Eye (tissue), 1 donor: ENCODE measurements at regions not wholly inside any gene's neighbourhood (a gene's known extent, or its start where the extent isn't known, plus 50 kb on each side); places are given as distances from the start of the nearest gene placed in this dataset.

Experiments used
- DNase-seq: peaks from one replicate; pipeline ENCODE4 v3.0.0-alpha.2; 2015

DNA sequence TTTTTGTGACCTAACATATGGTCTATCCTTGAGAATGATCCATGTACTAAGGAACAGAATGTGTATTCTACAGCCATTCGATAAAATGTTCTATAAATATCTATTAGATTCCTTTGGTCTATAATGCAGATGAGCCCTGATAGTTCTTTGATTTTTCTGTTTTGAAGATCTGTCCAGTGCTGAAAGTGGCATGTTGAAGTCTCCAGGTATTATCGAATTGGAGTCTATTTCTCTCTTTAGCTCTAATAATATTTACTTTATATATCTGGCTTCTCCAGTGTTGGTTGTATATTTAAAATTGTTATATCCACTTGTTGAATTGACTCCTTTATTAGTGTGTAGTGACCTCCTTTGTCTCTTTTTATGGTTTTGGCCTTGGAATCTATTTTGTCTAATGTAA lies 377.9 kb downstream of the ARL6IP6 start:
- DNase-seq: no peak

DNA sequence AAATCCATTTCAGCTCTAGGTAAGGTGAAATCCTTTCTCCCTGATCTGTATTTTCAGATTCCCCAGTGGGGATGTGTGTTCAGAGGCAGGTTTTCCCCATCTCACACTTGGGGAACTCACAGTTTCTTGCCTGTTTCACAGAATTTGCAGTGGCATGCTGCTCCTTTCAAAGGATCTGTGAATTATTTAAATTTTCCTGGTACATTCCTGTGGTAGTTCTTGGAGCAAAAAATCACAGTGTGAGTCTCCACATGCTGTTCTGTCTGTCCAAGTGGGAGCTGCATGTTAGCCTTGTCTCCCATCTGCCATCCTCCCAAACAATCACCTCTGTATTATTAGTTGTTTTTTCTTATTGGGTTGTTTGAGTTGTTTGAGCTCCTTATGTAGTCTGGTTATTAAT lies 372.9 kb downstream of the ARL6IP6 start:
- no peak for DNase-seq

DNA sequence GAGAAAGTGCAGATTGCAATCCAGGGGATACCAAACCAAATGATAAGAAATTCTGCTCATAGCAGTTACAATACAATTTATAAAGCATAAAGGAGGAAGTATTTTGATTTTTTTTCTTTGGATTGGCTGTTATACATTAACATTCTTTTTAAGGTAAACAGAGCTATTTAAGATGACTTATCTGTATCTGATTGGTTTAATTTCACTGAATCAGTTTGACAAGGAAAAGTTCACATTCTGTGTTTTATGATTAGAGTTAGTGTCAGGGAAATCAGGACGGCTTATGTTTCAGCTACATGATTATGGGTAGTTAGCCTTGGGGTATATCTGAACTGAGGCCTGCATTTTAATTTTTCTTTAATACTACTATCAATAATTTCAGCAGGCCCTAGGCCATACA lies 360.9 kb downstream of the ARL6IP6 start:
- no peak for DNase-seq

- no peak for DNase-seq
Measured at GRCh38 chr2:153077311-153077710, 358.9 kb downstream of the ARL6IP6 start.

- DNase-seq: peak; percentile 30
Measured at GRCh38 chr2:153074207-153074606, 355.8 kb downstream of the ARL6IP6 start.

GRCh38 chr2:153072813-153073212 lies 354.4 kb downstream of the ARL6IP6 start:
- DNase-seq: peak; percentile 96

GRCh38 chr2:153072077-153072476 lies 353.7 kb downstream of the ARL6IP6 start:
- DNase-seq: no peak

DNA sequence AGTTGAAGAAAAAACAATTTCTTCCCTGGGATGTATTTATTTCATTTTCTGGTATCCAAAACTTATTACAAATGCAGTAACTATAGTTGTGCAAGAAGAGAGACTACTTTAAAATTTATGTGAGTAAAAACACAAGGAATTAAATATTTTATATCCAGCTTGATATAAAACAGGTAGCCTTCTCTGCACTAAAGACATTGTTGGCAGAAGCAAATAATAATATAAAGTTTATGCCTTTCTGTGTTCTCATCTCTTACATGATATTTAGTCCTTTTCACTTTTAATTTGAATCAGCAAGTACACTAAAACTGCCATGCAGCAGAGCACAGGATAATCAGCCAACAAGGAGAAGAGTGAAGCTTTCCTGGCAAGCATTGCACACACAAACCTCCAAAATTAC lies 352.7 kb downstream of the ARL6IP6 start:
- peak; percentile 16 for DNase-seq

DNA sequence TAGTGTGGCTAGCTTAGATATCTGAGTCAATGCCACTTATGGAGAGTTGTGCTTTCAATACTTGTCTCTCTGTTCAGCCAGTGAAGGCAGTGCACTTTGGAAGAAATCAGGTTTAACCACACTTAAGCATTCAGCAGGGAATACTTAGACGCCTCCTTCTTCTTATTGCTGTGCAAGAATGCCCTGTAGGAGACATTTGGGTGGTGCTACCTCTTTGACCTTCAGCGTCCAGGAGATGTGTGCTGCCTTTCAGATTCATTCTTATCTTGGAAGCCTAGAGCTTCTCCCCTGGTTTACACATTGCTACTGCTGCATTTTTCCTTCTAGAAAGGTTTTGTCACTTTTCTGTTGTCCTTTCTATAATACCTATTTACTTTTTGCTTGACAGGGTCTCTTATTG lies 350.5 kb downstream of the ARL6IP6 start:
- no peak for DNase-seq

DNA sequence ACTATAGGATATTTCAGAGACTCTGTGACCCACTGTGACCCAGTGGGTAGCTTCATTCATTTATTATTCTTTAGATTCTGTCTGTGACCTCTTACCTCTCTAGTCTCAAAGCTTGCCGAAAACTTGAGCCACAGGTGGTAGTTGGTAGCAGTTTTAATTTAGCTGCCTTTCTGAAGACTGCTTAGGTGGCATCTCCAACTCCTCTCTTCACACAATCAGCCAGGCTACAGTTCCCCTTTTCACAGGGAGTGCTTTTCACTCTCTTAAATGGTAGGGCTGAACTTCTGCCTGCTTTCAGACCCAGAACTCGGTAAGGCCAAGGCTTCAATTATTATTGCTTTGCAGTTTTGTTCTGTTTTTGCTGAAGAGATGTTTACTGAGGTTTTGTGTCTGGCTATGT lies 349.6 kb downstream of the ARL6IP6 start:
- DNase-seq: no peak

DNA sequence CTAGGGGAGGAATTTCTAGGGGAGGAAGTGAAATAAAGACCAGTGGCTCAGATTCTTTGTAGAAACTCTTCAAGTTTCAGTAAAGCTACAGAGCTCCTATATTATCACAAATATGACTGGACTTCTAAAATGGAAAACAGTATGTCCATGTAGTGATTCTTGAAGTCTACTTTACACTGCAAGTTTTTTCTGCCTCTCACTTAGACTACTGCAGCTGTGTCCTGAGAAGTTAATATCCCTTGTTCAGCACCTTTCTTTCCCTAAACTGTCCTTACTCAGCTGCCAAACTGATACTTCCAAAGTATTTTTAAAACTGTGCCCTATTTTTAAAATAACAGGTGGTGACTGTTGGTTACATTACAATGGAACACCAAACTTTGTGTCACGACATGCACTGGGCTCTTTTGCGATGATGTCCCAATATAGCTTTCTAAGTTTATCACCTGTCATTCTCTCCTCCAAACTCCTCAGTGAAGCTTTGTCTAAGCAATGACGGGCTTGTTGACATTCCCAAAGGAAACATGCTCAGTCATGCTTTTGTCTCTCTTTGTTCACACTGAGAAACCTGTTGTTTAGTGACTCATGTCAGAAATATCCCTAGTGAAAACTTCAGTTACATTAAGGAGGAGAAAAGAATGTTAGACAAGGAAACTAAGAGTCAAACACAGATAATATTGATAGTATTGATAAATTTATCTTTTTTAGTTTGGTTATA lies 341.1 kb downstream of the ARL6IP6 start:
- DNase-seq: peak; percentile 72

- no peak for DNase-seq
Measured at GRCh38 chr2:153057743-153058142, 339.3 kb downstream of the ARL6IP6 start.

DNA sequence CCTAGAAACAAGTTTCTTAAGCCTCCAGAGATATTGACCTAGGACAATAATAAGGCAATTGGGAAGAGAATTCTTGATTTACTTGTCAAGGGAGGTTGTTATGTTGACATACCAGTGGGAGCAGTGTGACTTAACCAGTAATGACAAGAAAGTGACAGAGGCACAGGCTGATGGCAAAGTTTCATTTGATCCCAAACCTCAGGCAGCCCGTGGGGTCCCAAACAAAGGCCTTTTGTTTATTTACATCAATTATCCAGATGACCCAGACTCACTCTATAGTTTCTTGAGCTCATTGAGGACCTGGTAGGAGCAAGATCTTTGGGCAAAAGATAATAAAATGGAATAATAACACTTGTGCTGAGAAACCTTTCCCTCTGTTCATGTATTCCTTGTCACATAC lies 336.8 kb downstream of the ARL6IP6 start:
- DNase-seq: peak; percentile 58

DNA sequence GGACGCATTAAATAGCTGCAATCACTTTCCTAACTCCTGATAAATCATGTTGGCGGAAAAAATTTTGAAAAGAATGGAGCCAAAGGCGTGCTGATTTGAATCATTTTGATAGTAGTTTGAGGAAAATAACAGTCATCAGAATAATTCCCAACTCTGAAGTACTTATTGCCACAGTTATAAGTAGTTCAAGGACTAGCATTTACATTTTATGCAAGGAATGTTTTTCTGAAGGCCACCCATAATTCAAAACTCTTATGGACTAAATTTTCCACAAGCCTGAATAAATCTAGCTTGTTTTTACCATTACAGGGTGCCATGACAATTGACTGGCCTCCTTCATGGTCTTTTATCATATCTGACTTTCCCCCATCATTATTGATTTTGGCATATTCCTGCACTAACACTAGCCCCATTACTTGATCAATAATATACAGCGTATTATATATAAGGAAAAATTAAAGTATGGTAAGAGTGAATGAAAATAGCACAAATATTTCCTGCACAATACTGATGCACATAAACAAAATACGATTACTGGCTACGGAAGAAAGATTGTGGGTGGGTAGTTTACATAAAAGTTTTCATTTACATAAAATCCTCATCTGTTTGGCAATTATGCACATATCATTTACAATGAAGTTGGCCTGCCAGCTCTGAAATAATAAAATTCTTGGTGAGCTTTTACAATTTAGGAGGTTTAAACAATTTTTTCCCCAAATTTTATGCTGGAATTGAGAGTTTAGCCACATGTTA lies 334.6 kb downstream of the ARL6IP6 start:
- no peak for DNase-seq

- peak; percentile 19 for DNase-seq
Measured at GRCh38 chr2:153047220-153047619, 328.8 kb downstream of the ARL6IP6 start.

- no peak for DNase-seq
Measured at GRCh38 chr2:153043385-153043784, 325.0 kb downstream of the ARL6IP6 start.

DNA sequence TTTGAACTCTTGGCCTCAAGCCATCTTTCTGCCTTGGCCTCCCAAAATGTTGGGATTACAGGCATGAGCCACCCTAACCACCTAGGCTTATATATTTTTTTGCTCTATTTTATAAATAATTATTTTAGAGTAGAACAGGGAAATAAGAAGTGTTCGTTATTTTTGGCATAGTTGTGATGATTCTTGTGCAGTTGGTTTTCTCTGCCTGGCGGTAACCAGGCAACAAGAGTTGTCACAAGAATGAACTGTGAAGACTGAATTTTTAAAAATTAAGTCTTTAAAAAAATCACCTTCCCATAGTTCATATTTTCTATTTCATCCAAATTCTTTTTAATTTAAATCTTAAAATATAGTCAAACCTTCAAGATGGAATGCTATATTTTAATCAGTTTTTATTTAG lies 310.2 kb downstream of the ARL6IP6 start:
- DNase-seq: no peak

- no peak for DNase-seq
Measured at GRCh38 chr2:153027533-153027932, 309.1 kb downstream of the ARL6IP6 start.

- no peak for DNase-seq
Measured at GRCh38 chr2:153020201-153020600, 301.8 kb downstream of the ARL6IP6 start.

GRCh38 chr2:153005071-153005730 lies 286.8 kb downstream of the ARL6IP6 start:
- DNase-seq: peak; percentile 39

DNA sequence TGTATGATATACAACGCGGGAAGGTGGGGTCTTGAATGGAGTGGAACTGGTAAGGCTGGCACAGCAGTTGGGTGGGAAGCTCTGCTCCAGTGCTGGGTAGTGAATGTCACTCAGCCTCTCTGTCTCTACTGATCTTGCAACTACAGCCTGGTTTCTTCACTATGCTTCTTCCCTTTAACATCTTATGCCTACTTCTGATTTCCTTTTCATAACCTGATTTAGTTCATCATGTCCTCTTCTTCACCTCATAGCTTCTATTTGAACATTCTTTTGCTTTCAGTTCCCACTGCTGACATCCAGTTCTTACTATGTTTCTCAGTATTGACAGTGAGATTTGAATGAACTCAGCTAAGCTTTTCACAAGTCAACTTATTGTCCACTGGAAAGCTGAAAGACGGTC lies 286.2 kb downstream of the ARL6IP6 start:
- no peak for DNase-seq

DNA sequence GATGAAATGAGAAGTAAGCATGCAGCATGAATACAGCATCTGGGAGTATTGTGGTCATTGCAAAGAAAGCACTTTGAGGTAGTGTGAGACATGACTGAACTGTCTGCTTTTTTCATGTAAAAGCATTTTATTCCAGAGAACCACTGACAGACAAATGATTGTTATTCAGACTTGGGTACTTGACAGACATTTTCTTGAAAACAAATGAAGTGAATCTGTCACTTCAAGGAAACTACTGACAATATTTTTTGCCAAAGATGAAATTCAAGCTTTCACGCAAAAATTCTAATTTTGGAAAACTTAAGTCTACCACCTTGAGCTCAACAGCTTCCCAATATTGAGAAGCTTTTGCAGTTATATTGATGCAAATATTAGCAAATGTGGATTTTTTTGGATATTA lies 255.7 kb downstream of the ARL6IP6 start:
- no peak for DNase-seq

DNA sequence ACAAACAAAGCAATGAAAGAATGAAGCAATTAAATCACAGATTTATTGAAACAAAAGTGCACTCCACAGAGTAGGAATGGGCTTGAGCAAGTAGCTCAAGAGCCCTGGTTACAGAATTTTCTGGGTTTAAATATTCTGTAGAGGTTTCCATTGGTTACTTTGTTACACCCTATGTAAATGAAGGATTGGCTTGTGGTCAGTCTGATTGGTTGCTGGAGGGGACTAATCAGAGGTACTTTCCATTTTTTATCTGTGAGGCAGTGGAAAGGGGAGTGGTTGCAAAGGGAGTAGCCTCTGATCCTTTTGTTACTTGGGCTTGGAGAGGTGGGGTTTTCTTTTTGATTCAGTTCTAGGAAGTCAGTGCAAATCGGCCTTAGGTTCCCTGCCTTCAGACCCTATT lies 253.3 kb downstream of the ARL6IP6 start:
- no peak for DNase-seq

- no peak for DNase-seq
Measured at GRCh38 chr2:152962446-152962845, 244.0 kb downstream of the ARL6IP6 start.
